ENCODE measurements at regions not wholly inside any gene's neighbourhood (a gene's known extent, or its start where the extent isn't known, plus 50 kb on each side); places are given as distances from the start of the nearest gene placed in this dataset.

DNA sequence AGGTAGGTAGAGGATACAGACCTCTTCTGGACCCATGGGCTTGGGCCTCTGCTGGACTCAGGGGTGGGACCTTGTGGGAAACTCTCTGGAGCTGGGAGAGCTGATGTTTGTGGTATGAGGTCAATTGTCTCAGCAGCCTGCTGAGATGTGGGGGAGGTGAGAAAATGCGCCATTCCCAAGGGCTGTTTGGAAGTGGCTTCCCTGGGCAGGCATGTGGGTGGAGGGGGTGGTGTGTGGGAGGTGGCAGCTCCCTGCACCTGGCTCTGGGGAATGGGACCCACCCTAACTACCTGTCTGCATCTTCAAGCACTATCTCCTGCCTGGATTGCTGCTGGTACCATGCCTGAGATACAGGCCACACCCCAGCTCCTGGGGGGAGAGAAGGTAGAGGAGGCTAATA is 97.4 kb upstream of the THY1 start:
- no peak for DNase-seq

DNA sequence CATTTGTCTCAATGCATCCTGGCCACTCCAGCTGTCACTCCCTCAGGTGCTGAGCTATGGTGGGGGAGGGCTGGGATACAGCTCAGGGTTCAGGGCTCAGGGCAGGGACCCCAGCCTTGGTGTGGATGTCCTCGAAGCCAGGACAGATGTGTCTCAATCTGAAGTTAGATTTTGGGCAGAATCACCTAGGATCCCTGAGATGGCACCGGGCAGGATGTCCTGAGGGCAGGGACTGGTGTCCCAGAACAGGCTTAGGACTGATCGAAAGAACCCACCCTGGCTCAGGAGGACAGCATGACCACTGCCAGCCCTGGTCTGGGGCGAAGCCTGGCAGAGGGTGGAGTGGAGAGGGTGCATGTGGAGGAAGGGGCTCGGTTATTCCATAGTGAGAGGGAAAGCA is 96.8 kb upstream of the THY1 start:
- no peak for DNase-seq

- no peak for DNase-seq
These were observed 96.1 kb upstream of the THY1 start for GRCh38 chr11:119518746-119519730.

DNA sequence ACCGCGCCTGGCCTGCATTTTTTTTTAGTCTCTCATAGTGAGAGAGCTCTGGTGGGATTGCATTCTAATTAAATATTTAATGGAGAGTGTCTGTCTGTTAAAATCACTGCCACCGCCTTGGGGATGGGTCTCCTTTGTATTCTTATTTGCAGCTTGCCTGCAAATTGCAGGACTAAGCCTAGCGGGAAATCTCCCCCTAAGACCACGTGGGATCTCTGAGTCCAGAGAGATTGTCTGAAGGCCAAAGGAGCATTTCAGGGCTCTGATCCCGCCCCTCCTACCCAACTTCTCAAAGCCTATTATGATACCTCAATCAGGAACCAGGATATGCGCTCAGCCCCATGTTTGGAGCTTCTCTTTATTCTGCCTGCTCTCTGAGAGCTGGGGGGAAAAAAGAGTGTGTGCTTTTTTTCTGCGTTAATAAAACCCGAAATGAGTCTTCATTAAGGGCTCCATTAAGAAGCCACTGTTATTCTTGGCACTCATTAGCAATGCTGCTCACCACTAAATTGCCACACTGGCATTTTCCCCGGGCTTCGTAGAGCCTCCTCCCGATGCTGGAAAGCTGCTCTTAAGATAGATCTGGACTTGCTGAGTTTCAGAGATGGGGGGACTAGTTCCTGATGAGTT is 92.9 kb upstream of the THY1 start:
- no peak for DNase-seq

GRCh38 chr11:119513806-119514170 is 90.8 kb upstream of the THY1 start:
- DNase-seq: no peak

GRCh38 chr11:119513131-119513805 is 90.3 kb upstream of the THY1 start:
- no peak for DNase-seq

- DNase-seq: no peak
These were observed 89.4 kb upstream of the THY1 start for GRCh38 chr11:119512369-119512768.

- DNase-seq: no peak
These were observed 88.8 kb upstream of the THY1 start for GRCh38 chr11:119511614-119512306.

DNA sequence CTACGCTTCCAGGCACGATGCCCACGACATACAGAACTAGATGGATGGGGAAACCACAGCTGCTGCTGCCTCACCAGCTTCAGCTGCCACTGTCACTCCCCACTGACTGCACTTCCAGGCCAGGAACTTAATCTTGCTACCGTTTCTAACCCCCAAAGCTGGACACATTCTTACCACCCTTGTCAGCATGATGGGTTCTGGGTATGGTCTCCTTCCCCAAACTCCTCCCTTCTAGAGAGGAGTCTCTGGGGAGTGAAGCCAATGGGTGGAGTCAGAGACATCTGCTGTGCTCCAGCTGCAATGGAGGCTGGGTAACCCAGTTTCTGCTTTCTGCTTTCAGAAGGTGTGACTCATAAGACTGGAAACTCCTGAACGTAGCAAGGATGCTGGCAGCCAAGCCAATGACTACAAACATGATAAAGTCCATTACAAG is 87.0 kb upstream of the THY1 start:
- DNase-seq: no peak

DNA sequence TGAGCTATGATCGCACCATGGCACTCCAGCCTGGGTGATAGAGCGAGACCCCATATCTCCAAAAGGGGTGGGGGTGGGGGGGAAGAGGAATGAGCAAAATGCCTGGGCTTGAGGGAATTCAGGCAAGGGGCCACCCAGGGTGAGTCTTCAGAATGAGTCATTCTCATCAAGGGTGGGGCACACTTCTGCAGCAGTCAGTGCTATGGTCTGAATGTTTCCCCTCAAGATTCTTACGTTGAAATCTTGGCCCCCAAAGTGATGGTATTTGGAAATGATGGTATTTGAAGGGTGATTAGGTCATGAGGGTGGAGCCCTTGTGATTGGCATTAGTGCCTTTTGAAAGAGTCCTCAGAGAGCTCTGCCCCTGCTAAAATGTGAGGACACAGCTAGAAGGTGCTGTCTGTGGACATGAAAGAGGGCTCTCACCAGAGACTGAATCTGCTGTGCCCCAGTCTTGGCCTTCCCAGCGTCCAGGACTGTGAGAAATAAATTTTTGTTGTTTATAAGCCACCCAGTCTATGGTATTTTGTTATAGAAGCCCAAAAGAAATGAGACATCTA is 86.4 kb upstream of the THY1 start:
- DNase-seq: no peak

- DNase-seq: no peak
These were observed 83.5 kb upstream of the THY1 start for GRCh38 chr11:119506436-119506835.

GRCh38 chr11:119505861-119506260 is 82.9 kb upstream of the THY1 start:
- DNase-seq: no peak

DNA sequence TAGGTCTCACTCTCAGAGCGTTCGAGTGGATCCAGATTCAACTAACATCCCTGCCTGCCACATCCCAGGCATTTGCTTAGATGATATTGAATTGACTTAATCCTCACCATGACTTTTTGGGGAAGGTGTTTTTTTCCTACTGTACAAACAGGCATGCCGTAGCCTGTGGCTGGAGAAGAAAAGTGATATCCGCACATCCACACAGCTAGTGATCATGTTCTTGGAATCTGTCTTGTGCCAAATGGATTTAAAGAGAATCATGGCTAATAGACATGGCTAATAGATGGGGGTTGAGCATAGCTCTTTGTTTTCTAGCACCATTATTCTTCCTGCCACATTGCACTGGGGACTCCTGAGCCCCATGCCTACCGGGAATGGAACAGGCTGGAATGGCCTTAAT is 82.1 kb upstream of the THY1 start:
- DNase-seq: no peak

GRCh38 chr11:119504371-119504770 is 81.4 kb upstream of the THY1 start:
- DNase-seq: no peak

DNA sequence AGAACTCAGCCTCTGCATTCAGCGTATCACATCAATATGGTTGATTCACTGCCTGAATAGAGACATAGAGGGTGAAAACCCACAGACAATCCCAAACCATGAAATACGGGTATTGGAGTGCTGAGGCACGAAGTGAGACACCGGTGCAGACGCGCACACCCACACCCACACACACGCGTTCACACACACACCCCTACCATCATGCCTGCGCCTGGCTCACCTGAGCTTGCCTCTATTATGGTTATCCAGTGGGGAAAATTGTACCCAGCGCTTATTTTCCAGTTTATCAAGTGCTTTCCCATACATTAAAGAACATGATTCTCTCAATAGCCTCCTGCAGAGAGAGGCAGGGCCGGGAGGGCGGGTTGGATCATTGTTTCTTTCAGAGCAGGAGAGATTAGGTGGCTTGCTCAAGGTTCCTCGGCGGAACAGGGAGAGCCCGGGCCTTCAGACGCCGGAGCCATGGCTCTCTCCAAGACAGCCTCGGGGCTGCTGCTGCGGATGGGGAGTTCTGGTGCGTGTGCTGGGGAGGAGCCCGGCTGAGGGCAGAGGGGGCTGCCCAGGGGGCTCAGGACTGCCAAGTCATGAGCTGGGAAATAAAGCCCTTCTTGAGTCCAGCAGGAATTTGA is 78.9 kb upstream of the THY1 start:
- DNase-seq: no peak

DNA sequence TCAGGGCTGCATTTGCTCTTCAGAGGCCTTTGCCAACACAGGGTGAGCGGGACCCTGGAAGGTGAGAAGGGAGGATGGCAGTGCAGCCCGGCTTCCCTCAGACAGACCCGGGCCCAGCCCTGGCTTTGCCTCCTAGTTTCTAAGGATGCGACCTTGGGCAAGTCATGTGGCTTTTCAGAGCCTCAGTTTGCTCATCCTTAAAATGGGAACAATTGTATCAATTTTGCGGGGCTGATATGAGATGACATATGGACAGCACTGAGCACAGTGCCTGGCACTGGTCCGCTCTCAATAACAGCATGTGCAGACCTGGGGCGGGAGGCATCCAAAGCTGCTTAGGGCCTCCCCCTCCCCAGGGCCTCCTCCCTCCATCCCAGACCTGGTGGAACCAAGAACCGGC is 74.7 kb upstream of the THY1 start:
- no peak for DNase-seq

DNA sequence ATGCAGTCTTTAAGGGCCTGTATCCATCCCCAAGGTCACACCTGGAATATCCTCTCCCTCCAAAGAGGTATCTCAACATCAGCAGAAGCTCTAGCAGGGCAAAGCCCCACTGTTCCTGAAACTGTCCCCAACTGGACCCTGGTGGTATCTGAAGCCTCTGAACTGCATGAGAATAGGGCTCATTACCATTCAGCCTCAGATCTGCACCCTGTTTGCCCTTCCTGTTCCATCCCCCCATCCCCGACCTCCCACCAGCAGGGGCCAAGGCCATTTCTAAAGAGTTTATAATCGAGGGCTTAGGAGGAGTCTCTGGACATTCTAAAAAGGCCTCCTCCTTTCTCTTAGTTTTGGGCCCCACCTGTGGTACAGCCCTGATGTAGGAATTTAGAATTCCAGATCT is 74.0 kb upstream of the THY1 start:
- DNase-seq: no peak

DNA sequence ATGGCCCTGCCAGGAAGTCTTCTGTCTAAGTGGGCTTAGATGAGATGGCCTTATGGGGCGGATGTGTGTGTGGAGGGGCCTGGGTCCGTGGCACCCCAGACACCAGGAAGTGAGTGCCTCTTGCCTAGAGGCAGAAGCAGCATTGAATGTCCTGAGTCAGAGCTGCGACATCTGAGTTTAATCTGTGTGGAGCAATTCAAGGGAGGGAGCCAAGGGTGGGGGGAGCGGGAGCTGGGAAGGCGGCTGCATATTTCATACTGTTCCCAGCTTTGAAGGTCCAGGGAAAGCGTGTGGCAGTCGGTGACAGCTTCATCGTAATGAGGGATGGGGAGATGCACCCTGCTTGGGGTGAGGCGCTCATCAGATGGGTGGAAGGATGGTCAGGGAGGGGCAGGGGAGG is 73.5 kb upstream of the THY1 start:
- no peak for DNase-seq

GRCh38 chr11:119493712-119494111 is 70.7 kb upstream of the THY1 start:
- DNase-seq: no peak

DNA sequence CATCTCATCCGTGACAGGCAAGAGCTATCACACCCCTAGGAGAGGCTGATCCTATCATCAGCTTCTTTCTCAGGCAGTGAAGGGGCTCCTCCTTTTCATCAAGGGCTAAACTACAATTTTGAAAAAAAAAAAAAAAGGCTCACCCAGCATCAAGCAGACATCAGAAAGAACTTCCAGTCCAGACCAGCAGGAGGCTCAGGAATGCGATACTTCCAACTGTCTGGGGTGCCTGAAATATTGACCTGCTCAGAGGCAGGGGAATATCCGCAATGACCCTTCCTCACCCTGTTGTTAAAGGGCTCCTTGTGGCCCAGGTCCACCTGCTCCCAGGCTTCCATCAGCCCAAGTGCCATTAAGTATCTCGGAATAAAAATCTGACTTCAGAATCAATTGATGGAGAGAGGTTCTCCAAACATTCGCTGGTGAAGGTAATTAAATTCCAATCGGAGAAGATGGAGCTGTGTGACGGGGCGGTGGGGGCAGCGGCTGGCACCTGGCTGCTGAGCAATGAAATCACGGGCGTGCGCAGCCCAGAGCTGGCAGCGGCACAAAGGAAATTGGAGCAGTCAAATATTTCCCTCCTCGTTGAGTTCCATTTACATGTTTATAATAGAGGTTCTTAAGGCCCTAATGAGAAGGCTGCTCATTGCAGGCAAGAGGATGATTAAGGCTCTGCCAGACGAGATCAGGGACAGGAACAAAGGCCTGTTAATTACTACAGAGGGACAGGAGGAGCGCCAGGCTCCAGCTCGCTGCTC is 69.0 kb upstream of the THY1 start:
- DNase-seq: no peak

GRCh38 chr11:119490253-119491006 is 67.5 kb upstream of the THY1 start:
- DNase-seq: no peak
